ENCODE measurements at regions not wholly inside any gene's neighbourhood (a gene's known extent, or its start where the extent isn't known, plus 50 kb on each side); places are given as distances from the start of the nearest gene placed in this dataset.

DNA sequence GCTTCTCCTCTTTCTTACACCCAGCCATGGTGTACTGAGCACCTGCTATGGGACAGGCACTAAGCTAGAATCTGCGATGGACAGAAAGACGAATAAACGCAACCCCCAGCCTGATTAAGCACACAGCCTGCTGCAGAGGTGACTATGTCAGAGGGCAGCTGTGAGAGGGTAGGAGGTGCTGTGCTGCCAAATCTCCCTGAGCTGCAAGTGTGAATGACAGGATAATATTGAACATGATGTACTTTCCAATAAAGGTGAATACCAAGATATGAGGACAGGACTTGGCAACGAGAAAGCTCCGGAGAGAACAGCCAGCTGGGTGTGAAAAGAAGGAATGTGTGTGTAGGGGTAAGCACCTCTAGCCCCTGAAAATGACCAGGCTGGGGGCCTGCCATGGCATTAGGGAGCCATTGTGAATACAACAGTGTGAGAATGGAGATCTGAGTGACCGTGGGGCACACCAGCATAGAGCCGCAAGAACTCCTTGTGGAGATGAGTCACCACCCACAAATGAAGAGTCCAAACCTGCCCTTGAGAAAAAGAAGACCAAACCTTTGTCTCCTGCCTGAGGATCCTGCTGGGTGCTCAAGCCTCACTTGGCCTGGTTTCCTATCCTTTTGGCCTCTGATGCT is 83.0 kb upstream of the ATF3 start:
- no peak for DNase-seq (ENCODE audit: low read depth in 2 of 2, low spot score in 1 of 2)

DNA sequence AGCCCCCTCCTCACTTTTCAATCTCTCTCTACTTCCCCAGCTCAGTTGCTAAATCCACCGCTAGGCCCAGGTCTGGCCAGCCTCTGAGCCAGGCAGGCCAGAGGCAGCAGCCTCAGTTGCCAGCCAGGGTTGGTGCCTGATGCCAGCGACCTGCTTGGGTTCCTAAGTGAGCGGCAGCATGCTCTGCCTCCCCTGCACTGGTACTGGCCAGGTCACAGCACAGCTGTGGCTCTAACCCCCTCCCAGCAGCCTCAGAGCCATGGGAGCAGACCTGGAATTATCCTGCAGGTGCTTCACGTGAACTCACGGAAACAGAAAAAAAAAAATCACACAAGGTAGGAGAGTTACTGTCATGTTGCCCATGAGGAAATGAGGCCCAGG is 82.5 kb upstream of the ATF3 start:
- no peak for DNase-seq (ENCODE audit: low read depth in 2 of 2, low spot score in 1 of 2)

GRCh38 chr1:212528501-212528900 is 80.1 kb upstream of the ATF3 start:
- no peak for DNase-seq (ENCODE audit: low read depth in 2 of 2, low spot score in 1 of 2)

DNA sequence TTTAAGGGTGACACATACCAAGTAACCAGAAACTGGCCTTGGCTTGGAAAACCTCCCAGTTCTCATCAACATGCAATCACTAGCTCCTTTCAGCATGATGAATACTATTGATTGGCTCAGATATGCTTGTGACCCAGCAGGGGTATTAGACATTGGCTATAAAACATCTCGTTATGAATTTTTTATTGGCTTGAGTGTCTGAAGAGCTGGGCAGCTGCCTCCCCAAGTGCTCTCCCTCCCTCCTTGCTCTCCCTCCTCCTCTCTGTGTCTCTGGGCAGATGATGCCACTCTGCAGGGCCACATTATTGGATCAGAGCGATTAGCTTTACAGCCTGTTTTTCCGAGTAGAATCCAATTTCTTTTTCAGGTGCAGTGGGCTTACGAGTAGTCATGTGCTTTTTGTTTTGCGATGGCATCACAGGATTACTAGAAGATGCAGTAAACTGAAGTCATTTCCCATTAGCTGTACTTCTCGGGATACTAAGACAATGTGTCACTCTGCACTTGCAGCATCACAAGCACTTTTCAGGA is 79.3 kb upstream of the ATF3 start:
- no peak for DNase-seq (ENCODE audit: low read depth in 2 of 2, low spot score in 1 of 2)

DNA sequence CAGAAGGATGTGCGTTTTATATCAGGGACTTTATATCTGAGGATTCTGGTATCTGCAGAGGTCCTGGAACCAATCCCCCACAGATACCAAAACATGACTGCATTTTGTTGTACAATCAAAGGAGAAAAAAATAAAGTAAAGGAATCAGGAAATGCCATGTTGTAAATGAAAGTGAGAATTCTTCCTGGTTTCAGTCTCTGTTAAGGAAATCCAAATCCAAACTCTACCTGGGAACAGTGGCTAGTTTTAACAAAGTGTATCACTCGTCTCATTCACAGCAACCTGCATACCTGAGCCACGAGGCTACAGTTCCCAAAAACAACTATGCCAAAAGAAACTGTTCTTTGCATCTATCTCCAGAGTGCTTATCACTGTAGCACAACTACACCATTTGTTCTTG is 77.3 kb upstream of the ATF3 start:
- no peak for DNase-seq (ENCODE audit: low read depth in 2 of 2, low spot score in 1 of 2)

GRCh38 chr1:212531796-212532195 is 76.8 kb upstream of the ATF3 start:
- no peak for DNase-seq (ENCODE audit: low read depth in 2 of 2, low spot score in 1 of 2)

- DNase-seq (ENCODE audit: low read depth in 2 of 2, low spot score in 1 of 2): no peak
Measured at GRCh38 chr1:212532469-212533147, 76.0 kb upstream of the ATF3 start.

GRCh38 chr1:212533148-212533517 is 75.4 kb upstream of the ATF3 start:
- DNase-seq (ENCODE audit: low read depth in 2 of 2, low spot score in 1 of 2): no peak

DNA sequence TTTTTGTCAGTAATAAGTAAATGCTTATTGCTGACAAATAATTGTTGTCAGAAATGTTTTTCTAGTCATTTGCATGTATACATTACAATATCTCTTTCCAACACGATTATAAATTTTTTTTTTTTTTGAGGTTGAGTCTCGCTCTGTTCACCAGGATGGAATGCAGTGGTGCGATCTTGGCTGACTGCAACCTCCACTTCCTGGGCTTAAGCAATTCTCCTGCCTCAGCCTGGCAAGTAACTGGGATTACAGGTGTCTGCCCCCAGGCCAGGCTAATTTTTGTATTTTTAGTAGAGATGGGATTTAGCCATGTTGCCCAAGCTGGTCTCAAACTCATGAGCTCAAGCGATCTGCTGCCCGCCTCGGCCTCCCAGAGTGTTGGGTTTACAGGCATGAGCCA is 72.0 kb upstream of the ATF3 start:
- DNase-seq (ENCODE audit: low read depth in 2 of 2, low spot score in 1 of 2): no peak

DNA sequence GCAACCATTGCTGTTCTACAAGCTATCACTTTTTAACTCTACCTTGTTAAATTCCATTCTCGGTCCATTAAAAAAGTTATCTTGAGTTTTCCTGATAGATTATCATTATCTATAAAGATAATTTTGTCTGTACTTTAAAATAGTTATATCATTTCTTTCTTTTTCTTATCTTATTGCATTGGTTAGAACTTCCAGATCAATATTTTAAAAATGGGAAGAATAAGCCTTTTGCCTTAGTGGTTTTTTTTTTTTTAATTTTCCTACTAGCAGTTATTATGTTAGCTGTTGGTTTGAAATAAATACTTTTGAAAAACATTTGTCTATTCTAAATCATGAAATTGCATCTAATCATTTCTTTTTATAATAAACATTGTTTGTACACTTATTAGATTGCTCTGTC is 71.0 kb upstream of the ATF3 start:
- DNase-seq (ENCODE audit: low read depth in 2 of 2, low spot score in 1 of 2): no peak

- DNase-seq (ENCODE audit: low read depth in 2 of 2, low spot score in 1 of 2): no peak
Measured at GRCh38 chr1:212539737-212540430, 68.7 kb upstream of the ATF3 start.

- DNase-seq (ENCODE audit: low read depth in 2 of 2, low spot score in 1 of 2): no peak
Measured at GRCh38 chr1:212542761-212543187, 65.8 kb upstream of the ATF3 start.

DNA sequence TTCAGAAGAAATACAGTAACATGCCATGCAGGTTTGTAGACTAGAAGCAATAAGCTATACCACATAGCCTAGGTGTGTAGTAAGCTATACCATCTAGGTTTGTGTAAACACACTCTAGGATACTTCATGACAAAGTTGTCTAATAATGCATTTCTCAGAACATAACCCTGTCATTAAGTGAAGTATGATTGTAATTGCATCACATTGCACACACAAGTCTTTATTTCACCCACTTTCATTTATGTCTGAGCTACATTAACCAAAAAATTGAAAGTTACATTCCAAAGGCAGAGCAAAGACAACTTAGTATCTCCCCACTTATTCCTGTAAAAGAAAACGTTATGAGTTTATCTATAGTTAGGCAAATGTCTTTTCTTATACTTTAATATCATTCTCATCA is 64.5 kb upstream of the ATF3 start:
- DNase-seq (ENCODE audit: low read depth in 2 of 2, low spot score in 1 of 2): no peak

GRCh38 chr1:212545941-212546635 is 62.5 kb upstream of the ATF3 start:
- DNase-seq (ENCODE audit: low read depth in 2 of 2, low spot score in 1 of 2): no peak

DNA sequence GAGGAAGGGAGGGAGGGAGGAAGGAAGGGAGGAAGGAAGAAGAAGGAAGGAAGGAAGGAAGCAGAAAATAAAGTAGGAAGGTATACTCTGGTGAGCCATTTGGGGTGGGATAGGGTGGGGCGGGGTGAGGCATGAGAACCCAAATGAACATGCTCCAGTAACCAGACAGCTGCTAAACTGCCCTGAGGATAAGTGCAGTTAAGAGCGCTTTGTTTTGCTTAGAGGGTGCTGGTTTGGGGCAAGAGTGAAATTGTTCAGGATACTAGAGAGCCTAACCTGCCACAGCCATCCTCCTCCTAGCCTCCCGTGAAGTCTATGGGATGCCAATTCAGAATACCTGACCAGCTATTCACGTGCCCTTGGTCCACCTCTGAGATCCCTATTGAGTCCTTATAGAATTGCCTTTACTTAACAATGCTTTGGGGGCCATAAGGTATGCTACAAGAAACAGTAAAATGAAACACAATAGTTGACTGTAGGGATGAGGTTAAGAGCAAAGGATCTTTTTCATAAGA is 59.0 kb upstream of the ATF3 start:
- no peak for DNase-seq (ENCODE audit: low read depth in 2 of 2, low spot score in 1 of 2)

DNA sequence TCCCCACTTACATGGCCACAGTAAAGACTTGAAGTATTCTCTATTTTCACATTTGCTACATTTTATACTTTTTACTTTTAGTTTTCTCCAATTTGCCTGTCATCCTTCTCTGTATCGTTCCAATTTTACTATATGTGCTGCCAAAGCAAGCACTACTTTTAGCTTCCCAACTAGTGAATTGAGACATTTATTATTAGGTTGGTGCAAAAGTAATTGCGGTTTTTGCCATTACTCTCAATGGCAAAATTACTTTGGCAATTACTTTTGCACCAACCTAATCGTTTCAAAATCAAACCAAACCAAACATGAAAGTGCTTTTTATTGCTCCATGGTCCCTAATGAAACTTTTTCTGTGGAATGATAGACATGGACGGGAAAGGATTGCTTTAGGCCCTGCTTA is 56.6 kb upstream of the ATF3 start:
- no peak for DNase-seq (ENCODE audit: low read depth in 2 of 2, low spot score in 1 of 2)

DNA sequence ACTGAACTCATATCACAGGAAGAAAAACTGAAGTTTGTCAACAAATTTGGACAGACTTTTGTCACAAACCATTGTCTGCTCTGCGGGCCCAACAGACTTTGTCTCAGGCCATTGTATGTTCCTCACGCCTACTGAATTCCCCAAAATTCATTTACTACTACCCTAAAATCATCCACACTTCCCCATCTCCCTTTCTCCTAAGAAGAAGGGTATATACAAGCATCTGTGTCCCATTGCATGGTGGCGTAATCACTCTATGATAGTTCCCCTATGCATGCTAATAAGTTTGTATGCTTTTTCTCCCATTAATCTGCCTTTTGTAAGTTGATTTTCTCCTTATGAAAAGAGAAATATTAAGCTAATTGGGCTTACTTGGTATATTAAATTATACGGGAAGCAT is 54.9 kb upstream of the ATF3 start:
- DNase-seq (ENCODE audit: low read depth in 2 of 2, low spot score in 1 of 2): no peak

DNA sequence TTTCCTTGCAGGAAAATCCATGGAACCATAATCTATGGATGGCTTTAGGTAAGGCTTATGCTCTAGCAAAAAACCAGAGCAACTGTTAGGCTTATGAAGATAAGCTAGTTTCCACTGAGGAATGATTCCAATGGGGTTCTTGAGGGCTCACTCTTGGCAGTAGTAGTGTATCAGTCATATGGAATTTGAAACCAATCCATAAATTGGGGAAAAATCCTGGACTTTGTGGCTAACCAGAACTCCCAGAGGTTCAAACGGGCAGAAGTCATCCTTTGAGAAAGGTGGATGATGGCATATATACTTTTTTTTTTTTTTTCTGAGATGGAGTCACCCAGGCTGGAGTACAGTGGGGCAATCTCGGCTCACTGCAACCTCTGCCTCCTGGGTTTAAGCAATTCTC is 54.2 kb upstream of the ATF3 start:
- no peak for DNase-seq (ENCODE audit: low read depth in 2 of 2, low spot score in 1 of 2)

GRCh38 chr1:212555426-212555825 is 53.1 kb upstream of the ATF3 start:
- DNase-seq (ENCODE audit: low read depth in 2 of 2, low spot score in 1 of 2): no peak

DNA sequence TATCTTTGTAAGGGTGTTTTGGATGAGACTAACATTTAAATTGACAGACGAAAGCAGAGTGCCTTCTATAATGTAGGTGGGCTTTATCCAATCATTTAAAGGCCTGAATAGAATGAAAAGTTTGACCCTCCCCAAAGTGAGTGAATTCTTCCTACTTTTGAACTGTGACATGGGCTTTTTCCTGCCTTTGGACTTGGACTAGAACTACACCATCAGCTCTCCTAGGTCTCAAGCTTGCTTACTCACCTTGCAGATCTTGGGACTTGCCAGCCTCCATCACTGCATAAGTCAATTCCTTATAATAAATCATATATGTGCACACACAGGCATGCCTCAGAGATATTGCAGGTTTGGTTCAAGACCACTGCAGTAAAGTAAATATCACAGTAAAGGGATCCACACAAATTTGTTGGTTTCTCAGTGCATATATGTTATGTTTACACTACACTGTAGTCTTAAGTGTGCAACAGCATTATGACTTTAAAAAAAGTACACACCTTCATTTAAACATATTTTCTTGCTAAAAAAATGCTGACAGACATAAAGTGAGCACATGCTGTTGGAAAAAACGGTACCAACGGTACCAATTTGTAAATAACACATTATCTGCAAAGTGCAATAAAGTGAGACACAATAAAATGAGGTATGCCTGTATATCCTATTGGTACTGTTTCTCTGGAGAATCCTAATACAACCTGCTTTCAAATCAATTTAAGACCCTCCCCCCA is 51.6 kb upstream of the ATF3 start:
- no peak for DNase-seq (ENCODE audit: low read depth in 2 of 2, low spot score in 1 of 2)
